RWPE2 (cell line): ENCODE measurements at regions not wholly inside any gene's neighbourhood (a gene's known extent, or its start where the extent isn't known, plus 50 kb on each side); places are given as distances from the start of the nearest gene placed in this dataset.

ENCODE experiments used
- ATAC-seq: fragments of 200-7000 bp; cut with Tn5 transposase; 3 replicates; pipeline ENCODE4 v1.9.1; 2021; ENCODE audit warnings: low read depth
- DNase-seq: peaks from one replicate; pipeline ENCODE4 v3.0.0-alpha.2; 2020; ENCODE audit warnings: low spot score
- H3K27ac ChIP-seq: fragments of 450-650 bp; 2 replicates; pipeline ENCODE4 v1.5.1; 2017; ENCODE audit warnings: mild to moderate bottlenecking; ENCODE audit not compliant: poor library complexity, severe bottlenecking
- H3K27me3 ChIP-seq: fragments of 250-450 bp; sonication (Bioruptor Pico); 2 replicates; pipeline ENCODE4 v1.5.1; 2021; ENCODE audit warnings: mild to moderate bottlenecking, moderate library complexity; ENCODE audit not compliant: insufficient read depth, poor library complexity, severe bottlenecking
- H3K36me3 ChIP-seq: fragments of 250-450 bp; sonication (Bioruptor Pico); 2 replicates; pipeline ENCODE4 v1.5.1; 2020; ENCODE audit warnings: low read depth, mild to moderate bottlenecking, moderate library complexity
- H3K4me1 ChIP-seq: fragments of 250-450 bp; sonication (Bioruptor Pico); 2 replicates; pipeline ENCODE4 v1.5.1; 2021; ENCODE audit warnings: mild to moderate bottlenecking, moderate library complexity; ENCODE audit not compliant: insufficient read depth, poor library complexity, severe bottlenecking
- H3K4me3 ChIP-seq: fragments of 250-450 bp; sonication (Bioruptor Pico); 2 replicates; pipeline ENCODE4 v1.5.1; 2021; ENCODE audit warnings: mild to moderate bottlenecking, moderate library complexity; ENCODE audit not compliant: severe bottlenecking
- H3K9me3 ChIP-seq: fragments of 250-450 bp; sonication (Bioruptor Pico); 2 replicates; pipeline ENCODE4 v1.5.1; 2021; ENCODE audit warnings: mild to moderate bottlenecking, moderate library complexity; ENCODE audit not compliant: severe bottlenecking
- CTCF ChIP-seq: fragments of 450-650 bp; IDR thresholded peaks from one replicate; pipeline ENCODE4 v1.5.1; 2017; ENCODE audit warnings: mild to moderate bottlenecking, moderate library complexity; ENCODE audit not compliant: poor library complexity, severe bottlenecking

GRCh38 chr11:93929407-93929806 lies 79.0 kb upstream of the VSTM5 start:
- Histone ChIP-seq H3K27me3 (no peaks in the 10 kb centered on the region), H3K4me3 (no peak overlapping the region), H3K4me1 (no peaks in the 10 kb centered on the region), H3K9me3 (peaks cover 2% of the 10 kb centered on the region), H3K36me3 (no peaks in the 10 kb centered on the region), H3K27ac (no peak overlapping the region)
- no peak for ATAC-seq
- DNase-seq: no peak
- TF ChIP-seq CTCF: no peak

- no peak for TF ChIP-seq CTCF
- H3K4me1 ChIP-seq: no peaks in the 10 kb centered on the region
- no peaks in the 10 kb centered on the region for H3K9me3 ChIP-seq
- DNase-seq (no peak), ATAC-seq (no peak)
- H3K36me3 ChIP-seq: no peaks in the 10 kb centered on the region
- no peak overlapping the region for H3K4me3 ChIP-seq
- no peaks in the 10 kb centered on the region for H3K27me3 ChIP-seq
- no peak overlapping the region for H3K27ac ChIP-seq
Observed at GRCh38 chr11:93933230-93933629, 82.8 kb upstream of the VSTM5 start.

- H3K9me3 ChIP-seq: no peaks in the 10 kb centered on the region
- no peak overlapping the region for H3K4me3 ChIP-seq
- no peaks in the 10 kb centered on the region for H3K27me3 ChIP-seq
- peaks cover 22% of the 10 kb centered on the region for H3K4me1 ChIP-seq
- no peak overlapping the region for H3K27ac ChIP-seq
- TF ChIP-seq CTCF: no peak
- DNase-seq (no peak), ATAC-seq (no peak)
- no peaks in the 10 kb centered on the region for H3K36me3 ChIP-seq
Observed at GRCh38 chr11:93935826-93936225, 85.3 kb upstream of the HEPHL1 start.

- ATAC-seq (no peak), DNase-seq (no peak)
- Histone ChIP-seq H3K4me3 (no peak overlapping the region), H3K27ac (no peak overlapping the region), H3K36me3 (no peaks in the 10 kb centered on the region), H3K9me3 (no peaks in the 10 kb centered on the region), H3K27me3 (no peaks in the 10 kb centered on the region), H3K4me1 (peaks cover 24% of the 10 kb centered on the region)
- no peak for TF ChIP-seq CTCF
Observed at GRCh38 chr11:93936460-93936859, 84.7 kb upstream of the HEPHL1 start.

- peaks cover 30% of the 10 kb centered on the region for H3K4me1 ChIP-seq
- no peaks in the 10 kb centered on the region for H3K27me3 ChIP-seq
- DNase-seq: no peak
- H3K9me3 ChIP-seq: no peaks in the 10 kb centered on the region
- no peak overlapping the region for H3K4me3 ChIP-seq
- TF ChIP-seq CTCF: no peak
- no peaks in the 10 kb centered on the region for H3K36me3 ChIP-seq
- H3K27ac ChIP-seq: peak overlapping the region; percentile 97
- peak; percentile 83 for ATAC-seq
Observed at GRCh38 chr11:93939084-93939760, 81.9 kb upstream of the HEPHL1 start.
